PFSK-1 (cell line): ENCODE measurements at regions not wholly inside any gene's neighbourhood (a gene's known extent, or its start where the extent isn't known, plus 50 kb on each side); places are given as distances from the start of the nearest gene placed in this dataset.

Experiments
- POLR2AphosphoS5 ChIP-seq: IDR thresholded peaks from 2 replicates; pipeline ENCODE4 v1.6.1; 2012; ENCODE audit warnings: low read depth, mild to moderate bottlenecking, control low read depth, low read length, moderate library complexity
- TF ChIP-seq, protein P1 (sequence below), 2 experiments: IDR thresholded peaks; 2 replicates each; pipeline versions ENCODE4 v1.6.1 to v1.8.0; 2011 to 2012; ENCODE audit warnings: low read depth in 2 of 2, low read length in 2 of 2, control low read depth in 1 of 2, inconsistent platforms in 1 of 2, mild to moderate bottlenecking in 1 of 2, moderate library complexity in 1 of 2; ENCODE audit not compliant: insufficient read depth in 1 of 2

DNA sequence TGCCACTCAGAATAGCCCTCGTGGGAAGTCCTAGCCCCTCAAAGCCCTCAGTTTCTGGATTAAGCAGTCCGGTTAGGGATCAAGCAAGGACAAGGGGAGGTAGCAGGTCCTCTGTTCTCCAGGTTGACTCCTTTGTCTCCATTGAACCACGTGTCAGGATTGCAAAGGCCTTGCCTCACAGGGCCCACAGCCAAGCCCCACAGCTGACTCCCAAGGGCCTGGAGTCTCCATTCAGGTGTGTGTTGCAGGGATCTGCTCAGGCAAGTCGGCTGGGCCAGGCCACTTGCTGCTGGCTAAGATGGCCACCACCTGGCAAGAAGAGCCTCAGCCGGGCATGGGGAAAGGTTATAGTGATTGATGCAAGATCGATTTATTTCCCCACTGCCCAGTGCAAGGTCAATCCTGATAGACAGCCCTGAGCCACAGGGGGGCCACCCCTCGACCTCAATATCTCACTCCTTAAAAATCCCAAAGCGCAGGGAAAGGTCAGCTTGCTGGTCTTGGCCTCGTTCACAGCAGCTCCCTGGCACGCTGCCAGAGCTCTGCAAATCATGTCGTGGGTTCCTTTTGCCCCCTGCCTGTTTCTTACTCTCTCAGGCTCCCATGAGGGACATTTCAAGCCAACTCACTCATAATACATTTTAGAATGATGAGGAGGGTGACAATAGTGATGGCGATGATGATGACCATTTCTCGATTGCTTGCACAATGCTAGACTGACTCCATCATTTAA lies 75.9 kb downstream of the EDN3 start:
- TF ChIP-seq, protein P1, sequence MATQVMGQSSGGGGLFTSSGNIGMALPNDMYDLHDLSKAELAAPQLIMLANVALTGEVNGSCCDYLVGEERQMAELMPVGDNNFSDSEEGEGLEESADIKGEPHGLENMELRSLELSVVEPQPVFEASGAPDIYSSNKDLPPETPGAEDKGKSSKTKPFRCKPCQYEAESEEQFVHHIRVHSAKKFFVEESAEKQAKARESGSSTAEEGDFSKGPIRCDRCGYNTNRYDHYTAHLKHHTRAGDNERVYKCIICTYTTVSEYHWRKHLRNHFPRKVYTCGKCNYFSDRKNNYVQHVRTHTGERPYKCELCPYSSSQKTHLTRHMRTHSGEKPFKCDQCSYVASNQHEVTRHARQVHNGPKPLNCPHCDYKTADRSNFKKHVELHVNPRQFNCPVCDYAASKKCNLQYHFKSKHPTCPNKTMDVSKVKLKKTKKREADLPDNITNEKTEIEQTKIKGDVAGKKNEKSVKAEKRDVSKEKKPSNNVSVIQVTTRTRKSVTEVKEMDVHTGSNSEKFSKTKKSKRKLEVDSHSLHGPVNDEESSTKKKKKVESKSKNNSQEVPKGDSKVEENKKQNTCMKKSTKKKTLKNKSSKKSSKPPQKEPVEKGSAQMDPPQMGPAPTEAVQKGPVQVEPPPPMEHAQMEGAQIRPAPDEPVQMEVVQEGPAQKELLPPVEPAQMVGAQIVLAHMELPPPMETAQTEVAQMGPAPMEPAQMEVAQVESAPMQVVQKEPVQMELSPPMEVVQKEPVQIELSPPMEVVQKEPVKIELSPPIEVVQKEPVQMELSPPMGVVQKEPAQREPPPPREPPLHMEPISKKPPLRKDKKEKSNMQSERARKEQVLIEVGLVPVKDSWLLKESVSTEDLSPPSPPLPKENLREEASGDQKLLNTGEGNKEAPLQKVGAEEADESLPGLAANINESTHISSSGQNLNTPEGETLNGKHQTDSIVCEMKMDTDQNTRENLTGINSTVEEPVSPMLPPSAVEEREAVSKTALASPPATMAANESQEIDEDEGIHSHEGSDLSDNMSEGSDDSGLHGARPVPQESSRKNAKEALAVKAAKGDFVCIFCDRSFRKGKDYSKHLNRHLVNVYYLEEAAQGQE (IDR thresholded peaks at IDR 0.05; ENCODE audit: insufficient read depth in 1 of 2, low read depth in 2 of 2, low read length in 2 of 2), result no peak
- TF ChIP-seq POLR2AphosphoS5, result no peak
